Activated CD8-positive, alpha-beta memory T cell treated with anti-CD3 and anti-CD28 coated beads for 4 hours (primary cell): ENCODE measurements at regions not wholly inside any gene's neighbourhood (a gene's known extent, or its start where the extent isn't known, plus 50 kb on each side); places are given as distances from the start of the nearest gene placed in this dataset.

ENCODE experiments used
- DNase-seq, 2 donors: peaks; one replicate each; pipeline ENCODE4 v3.0.0-alpha.2; 2020; ENCODE audit warnings: low read depth in 2 of 2

GRCh38 chr3:182716114-182716688 lies 77.1 kb upstream of the ATP11B start:
- no peak for DNase-seq

GRCh38 chr3:182717216-182717615 lies 76.1 kb upstream of the ATP11B start:
- no peak for DNase-seq

- DNase-seq: no peak
These were observed 70.4 kb upstream of the ATP11B start for GRCh38 chr3:182722907-182723306.

GRCh38 chr3:182723596-182723995 lies 69.7 kb upstream of the ATP11B start:
- no peak for DNase-seq

- no peak for DNase-seq
These were observed 67.7 kb upstream of the ATP11B start for GRCh38 chr3:182725372-182726251.

GRCh38 chr3:182726258-182727142 lies 66.8 kb upstream of the ATP11B start:
- DNase-seq: no peak

GRCh38 chr3:182728238-182728637 lies 65.1 kb upstream of the ATP11B start:
- no peak for DNase-seq

GRCh38 chr3:182729903-182730674 lies 63.2 kb upstream of the ATP11B start:
- DNase-seq: no peak

GRCh38 chr3:182730675-182731042 lies 62.6 kb upstream of the ATP11B start:
- DNase-seq: no peak

- no peak for DNase-seq
These were observed 61.5 kb upstream of the ATP11B start for GRCh38 chr3:182731764-182732163.

- DNase-seq: no peak
These were observed 60.9 kb upstream of the ATP11B start for GRCh38 chr3:182732232-182733015.

- DNase-seq: no peak
These were observed 57.6 kb upstream of the ATP11B start for GRCh38 chr3:182735672-182736071.

GRCh38 chr3:182737825-182738224 lies 55.5 kb upstream of the ATP11B start:
- no peak for DNase-seq

GRCh38 chr3:182738583-182739411 lies 54.5 kb upstream of the ATP11B start:
- DNase-seq: no peak

GRCh38 chr3:182739619-182740018 lies 53.7 kb upstream of the ATP11B start:
- no peak for DNase-seq

GRCh38 chr3:182740710-182741109 lies 52.6 kb upstream of the ATP11B start:
- DNase-seq: no peak

- no peak for DNase-seq
These were observed 52.1 kb upstream of the ATP11B start for GRCh38 chr3:182741214-182741613.
